ENCODE measurements at regions not wholly inside any gene's neighbourhood (a gene's known extent, or its start where the extent isn't known, plus 50 kb on each side); places are given as distances from the start of the nearest gene placed in this dataset.

DNA sequence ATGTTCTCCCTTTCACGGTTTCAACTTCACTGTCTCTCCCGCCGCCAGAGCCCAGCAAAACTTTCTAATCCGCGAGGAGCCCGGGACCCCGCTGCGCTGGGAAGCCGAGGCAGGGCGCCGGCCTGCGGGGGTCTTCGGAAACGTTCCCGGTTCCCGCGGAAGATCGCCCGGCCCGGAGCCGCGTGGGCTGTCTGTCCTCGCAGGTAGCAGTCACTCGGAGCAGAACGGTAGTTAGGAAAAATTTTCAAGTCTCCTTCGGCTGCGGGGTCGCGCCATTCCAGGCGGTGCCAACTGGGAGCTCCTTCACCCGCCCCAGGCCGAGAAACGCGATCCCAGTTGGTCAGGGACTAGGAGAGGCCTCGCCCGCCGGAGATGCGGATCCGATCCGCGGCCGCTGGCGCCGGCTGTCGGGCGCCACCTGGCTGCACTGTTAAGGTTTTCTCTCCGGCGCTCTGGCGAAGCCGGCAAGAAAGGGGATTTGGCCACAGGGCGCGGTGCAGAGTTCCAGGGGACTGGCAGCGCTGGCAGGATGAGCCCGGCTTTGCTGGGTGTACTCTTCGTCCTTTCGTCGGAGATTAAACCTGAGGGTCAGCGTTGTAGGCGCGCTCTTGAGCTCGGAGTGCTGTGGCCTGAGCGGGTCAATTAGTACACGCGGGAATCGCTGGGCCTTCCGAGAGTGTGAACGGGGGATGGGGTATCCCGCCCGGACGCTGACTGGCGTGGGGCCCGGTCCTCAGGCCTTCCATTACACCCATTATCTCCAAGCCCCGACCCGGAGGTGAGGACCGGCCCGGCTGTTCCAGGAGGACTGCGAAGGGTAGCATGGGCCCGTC lies 135.4 kb downstream of the KCNJ12 start (continued):
- TF ChIP-seq, protein P1, sequence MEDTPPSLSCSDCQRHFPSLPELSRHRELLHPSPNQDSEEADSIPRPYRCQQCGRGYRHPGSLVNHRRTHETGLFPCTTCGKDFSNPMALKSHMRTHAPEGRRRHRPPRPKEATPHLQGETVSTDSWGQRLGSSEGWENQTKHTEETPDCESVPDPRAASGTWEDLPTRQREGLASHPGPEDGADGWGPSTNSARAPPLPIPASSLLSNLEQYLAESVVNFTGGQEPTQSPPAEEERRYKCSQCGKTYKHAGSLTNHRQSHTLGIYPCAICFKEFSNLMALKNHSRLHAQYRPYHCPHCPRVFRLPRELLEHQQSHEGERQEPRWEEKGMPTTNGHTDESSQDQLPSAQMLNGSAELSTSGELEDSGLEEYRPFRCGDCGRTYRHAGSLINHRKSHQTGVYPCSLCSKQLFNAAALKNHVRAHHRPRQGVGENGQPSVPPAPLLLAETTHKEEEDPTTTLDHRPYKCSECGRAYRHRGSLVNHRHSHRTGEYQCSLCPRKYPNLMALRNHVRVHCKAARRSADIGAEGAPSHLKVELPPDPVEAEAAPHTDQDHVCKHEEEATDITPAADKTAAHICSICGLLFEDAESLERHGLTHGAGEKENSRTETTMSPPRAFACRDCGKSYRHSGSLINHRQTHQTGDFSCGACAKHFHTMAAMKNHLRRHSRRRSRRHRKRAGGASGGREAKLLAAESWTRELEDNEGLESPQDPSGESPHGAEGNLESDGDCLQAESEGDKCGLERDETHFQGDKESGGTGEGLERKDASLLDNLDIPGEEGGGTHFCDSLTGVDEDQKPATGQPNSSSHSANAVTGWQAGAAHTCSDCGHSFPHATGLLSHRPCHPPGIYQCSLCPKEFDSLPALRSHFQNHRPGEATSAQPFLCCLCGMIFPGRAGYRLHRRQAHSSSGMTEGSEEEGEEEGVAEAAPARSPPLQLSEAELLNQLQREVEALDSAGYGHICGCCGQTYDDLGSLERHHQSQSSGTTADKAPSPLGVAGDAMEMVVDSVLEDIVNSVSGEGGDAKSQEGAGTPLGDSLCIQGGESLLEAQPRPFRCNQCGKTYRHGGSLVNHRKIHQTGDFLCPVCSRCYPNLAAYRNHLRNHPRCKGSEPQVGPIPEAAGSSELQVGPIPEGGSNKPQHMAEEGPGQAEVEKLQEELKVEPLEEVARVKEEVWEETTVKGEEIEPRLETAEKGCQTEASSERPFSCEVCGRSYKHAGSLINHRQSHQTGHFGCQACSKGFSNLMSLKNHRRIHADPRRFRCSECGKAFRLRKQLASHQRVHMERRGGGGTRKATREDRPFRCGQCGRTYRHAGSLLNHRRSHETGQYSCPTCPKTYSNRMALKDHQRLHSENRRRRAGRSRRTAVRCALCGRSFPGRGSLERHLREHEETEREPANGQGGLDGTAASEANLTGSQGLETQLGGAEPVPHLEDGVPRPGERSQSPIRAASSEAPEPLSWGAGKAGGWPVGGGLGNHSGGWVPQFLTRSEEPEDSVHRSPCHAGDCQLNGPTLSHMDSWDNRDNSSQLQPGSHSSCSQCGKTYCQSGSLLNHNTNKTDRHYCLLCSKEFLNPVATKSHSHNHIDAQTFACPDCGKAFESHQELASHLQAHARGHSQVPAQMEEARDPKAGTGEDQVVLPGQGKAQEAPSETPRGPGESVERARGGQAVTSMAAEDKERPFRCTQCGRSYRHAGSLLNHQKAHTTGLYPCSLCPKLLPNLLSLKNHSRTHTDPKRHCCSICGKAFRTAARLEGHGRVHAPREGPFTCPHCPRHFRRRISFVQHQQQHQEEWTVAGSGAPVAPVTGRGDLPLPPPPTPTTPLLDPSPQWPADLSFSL (CRISPR knock-in tag; IDR thresholded peaks at IDR 0.05): no peak
- TF ChIP-seq, protein P2, sequence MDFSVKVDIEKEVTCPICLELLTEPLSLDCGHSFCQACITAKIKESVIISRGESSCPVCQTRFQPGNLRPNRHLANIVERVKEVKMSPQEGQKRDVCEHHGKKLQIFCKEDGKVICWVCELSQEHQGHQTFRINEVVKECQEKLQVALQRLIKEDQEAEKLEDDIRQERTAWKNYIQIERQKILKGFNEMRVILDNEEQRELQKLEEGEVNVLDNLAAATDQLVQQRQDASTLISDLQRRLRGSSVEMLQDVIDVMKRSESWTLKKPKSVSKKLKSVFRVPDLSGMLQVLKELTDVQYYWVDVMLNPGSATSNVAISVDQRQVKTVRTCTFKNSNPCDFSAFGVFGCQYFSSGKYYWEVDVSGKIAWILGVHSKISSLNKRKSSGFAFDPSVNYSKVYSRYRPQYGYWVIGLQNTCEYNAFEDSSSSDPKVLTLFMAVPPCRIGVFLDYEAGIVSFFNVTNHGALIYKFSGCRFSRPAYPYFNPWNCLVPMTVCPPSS (IDR thresholded peaks at IDR 0.05): no peak
- TF ChIP-seq HNRNPUL1 (IDR thresholded peaks at IDR 0.05; ENCODE audit: low read depth, low read length): no peak
- no peak for TF ChIP-seq KMT2B (CRISPR knock-in tag; IDR thresholded peaks at IDR 0.05)
- no peak for TF ChIP-seq ZNF678 (CRISPR knock-in tag; IDR thresholded peaks at IDR 0.05)
- no peak for TF ChIP-seq PHF8 (CRISPR knock-in tag; IDR thresholded peaks at IDR 0.05)
- no peak for TF ChIP-seq ZNF496 (CRISPR knock-in tag; IDR thresholded peaks at IDR 0.05; ENCODE audit: insufficient replicate concordance)
- TF ChIP-seq, protein P3, sequence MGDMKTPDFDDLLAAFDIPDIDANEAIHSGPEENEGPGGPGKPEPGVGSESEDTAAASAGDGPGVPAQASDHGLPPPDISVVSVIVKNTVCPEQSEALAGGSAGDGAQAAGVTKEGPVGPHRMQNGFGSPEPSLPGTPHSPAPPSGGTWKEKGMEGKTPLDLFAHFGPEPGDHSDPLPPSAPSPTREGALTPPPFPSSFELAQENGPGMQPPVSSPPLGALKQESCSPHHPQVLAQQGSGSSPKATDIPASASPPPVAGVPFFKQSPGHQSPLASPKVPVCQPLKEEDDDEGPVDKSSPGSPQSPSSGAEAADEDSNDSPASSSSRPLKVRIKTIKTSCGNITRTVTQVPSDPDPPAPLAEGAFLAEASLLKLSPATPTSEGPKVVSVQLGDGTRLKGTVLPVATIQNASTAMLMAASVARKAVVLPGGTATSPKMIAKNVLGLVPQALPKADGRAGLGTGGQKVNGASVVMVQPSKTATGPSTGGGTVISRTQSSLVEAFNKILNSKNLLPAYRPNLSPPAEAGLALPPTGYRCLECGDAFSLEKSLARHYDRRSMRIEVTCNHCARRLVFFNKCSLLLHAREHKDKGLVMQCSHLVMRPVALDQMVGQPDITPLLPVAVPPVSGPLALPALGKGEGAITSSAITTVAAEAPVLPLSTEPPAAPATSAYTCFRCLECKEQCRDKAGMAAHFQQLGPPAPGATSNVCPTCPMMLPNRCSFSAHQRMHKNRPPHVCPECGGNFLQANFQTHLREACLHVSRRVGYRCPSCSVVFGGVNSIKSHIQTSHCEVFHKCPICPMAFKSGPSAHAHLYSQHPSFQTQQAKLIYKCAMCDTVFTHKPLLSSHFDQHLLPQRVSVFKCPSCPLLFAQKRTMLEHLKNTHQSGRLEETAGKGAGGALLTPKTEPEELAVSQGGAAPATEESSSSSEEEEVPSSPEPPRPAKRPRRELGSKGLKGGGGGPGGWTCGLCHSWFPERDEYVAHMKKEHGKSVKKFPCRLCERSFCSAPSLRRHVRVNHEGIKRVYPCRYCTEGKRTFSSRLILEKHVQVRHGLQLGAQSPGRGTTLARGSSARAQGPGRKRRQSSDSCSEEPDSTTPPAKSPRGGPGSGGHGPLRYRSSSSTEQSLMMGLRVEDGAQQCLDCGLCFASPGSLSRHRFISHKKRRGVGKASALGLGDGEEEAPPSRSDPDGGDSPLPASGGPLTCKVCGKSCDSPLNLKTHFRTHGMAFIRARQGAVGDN (CRISPR knock-in tag; IDR thresholded peaks at IDR 0.05): peak; percentile 62
- no peak for TF ChIP-seq RCOR2 (CRISPR knock-in tag; IDR thresholded peaks at IDR 0.05)
- TF ChIP-seq RELA (CRISPR knock-in tag; IDR thresholded peaks at IDR 0.05): no peak
- TF ChIP-seq ZNF367 (CRISPR knock-in tag; IDR thresholded peaks at IDR 0.05; ENCODE audit: borderline replicate concordance): no peak
- no peak for TF ChIP-seq MAFF (IDR thresholded peaks at IDR 0.05; ENCODE audit: low read depth, low read length)
- TF ChIP-seq, protein P4, sequence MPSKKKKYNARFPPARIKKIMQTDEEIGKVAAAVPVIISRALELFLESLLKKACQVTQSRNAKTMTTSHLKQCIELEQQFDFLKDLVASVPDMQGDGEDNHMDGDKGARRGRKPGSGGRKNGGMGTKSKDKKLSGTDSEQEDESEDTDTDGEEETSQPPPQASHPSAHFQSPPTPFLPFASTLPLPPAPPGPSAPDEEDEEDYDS (CRISPR knock-in tag; IDR thresholded peaks at IDR 0.05): no peak
- TF ChIP-seq PAF1 (CRISPR knock-in tag; IDR thresholded peaks at IDR 0.05): no peak
- no peak for TF ChIP-seq ZNF549 (CRISPR knock-in tag; IDR thresholded peaks at IDR 0.05)
- TF ChIP-seq ZFP41 (CRISPR knock-in tag; IDR thresholded peaks at IDR 0.05; ENCODE audit: borderline replicate concordance): no peak
- TF ChIP-seq NKX3-1 (CRISPR knock-in tag; IDR thresholded peaks at IDR 0.05): no peak

Measured in HepG2 (cell line).